Activated CD8-positive, alpha-beta memory T cell treated with anti-CD3 and anti-CD28 coated beads, Interleukin-2, amount 10 ng/mL, durations not matched to agents 7 days and 5 days (primary cell): ENCODE measurements at regions not wholly inside any gene's neighbourhood (a gene's known extent, or its start where the extent isn't known, plus 50 kb on each side); places are given as distances from the start of the nearest gene placed in this dataset.

Source experiments
- ATAC-seq: fragments of 150-1000 bp; cut with Tn5 transposase; one replicate; pipeline ENCODE4 v1.10.0; 2021; ENCODE audit warnings: moderate library complexity
- CTCF ChIA-PET: fragments of 350-600 bp; sonication (Branson Sonifier 250); formaldehyde crosslinking; loops from one replicate; lab custom pipeline; 2021; ENCODE audit warnings: antibody characterized with exemption; lab: Charles Lee
- DNase-seq: peaks from one replicate; pipeline ENCODE4 v3.0.0-alpha.2; 2020
- H3K27ac Mint-ChIP-seq: one replicate; pipeline ENCODE4 v1.8.0; 2021; ENCODE audit warnings: mild to moderate bottlenecking, mixed read lengths
- H3K27me3 Mint-ChIP-seq: one replicate; pipeline ENCODE4 v1.8.0; 2021; ENCODE audit warnings: mixed read lengths
- H3K36me3 Mint-ChIP-seq: one replicate; pipeline ENCODE4 v1.8.0; 2021; ENCODE audit warnings: mild to moderate bottlenecking, mixed read lengths
- H3K4me1 Mint-ChIP-seq: one replicate; pipeline ENCODE4 v1.8.0; 2021; ENCODE audit warnings: mixed read lengths
- H3K4me3 Mint-ChIP-seq: one replicate; pipeline ENCODE4 v1.8.0; 2021; ENCODE audit warnings: mild to moderate bottlenecking, moderate library complexity, mixed read lengths
- H3K9me3 Mint-ChIP-seq: one replicate; pipeline ENCODE4 v1.8.0; 2022; ENCODE audit warnings: low read depth, mixed read lengths

GRCh38 chr11:109788948-109789490 lies 304.2 kb upstream of the ZC3H12C start:
- CTCF ChIA-PET: no interaction called here
- H3K36me3 Mint-ChIP-seq: no peaks in the 10 kb centered on the region
- no peak overlapping the region for H3K4me3 Mint-ChIP-seq
- no peaks in the 10 kb centered on the region for H3K9me3 Mint-ChIP-seq
- ATAC-seq (no peak), DNase-seq (no peak)
- no peaks in the 10 kb centered on the region for H3K4me1 Mint-ChIP-seq
- no peak overlapping the region for H3K27ac Mint-ChIP-seq
- no peaks in the 10 kb centered on the region for H3K27me3 Mint-ChIP-seq

GRCh38 chr11:109789901-109790300 lies 303.3 kb upstream of the ZC3H12C start:
- Mint-ChIP-seq H3K4me1 (no peaks in the 10 kb centered on the region), H3K27me3 (no peaks in the 10 kb centered on the region), H3K27ac (no peak overlapping the region), H3K4me3 (no peak overlapping the region), H3K9me3 (no peaks in the 10 kb centered on the region), H3K36me3 (no peaks in the 10 kb centered on the region)
- ATAC-seq (no peak), DNase-seq (no peak)
- CTCF ChIA-PET: no interaction called here

- H3K9me3 Mint-ChIP-seq: no peaks in the 10 kb centered on the region
- no peak overlapping the region for H3K27ac Mint-ChIP-seq
- DNase-seq: no peak
- CTCF ChIA-PET: no interaction called here
- no peaks in the 10 kb centered on the region for H3K27me3 Mint-ChIP-seq
- no peaks in the 10 kb centered on the region for H3K36me3 Mint-ChIP-seq
- no peaks in the 10 kb centered on the region for H3K4me1 Mint-ChIP-seq
- ATAC-seq: no peak
- no peak overlapping the region for H3K4me3 Mint-ChIP-seq
Measured at GRCh38 chr11:109791337-109791736, 301.9 kb upstream of the ZC3H12C start.

DNA sequence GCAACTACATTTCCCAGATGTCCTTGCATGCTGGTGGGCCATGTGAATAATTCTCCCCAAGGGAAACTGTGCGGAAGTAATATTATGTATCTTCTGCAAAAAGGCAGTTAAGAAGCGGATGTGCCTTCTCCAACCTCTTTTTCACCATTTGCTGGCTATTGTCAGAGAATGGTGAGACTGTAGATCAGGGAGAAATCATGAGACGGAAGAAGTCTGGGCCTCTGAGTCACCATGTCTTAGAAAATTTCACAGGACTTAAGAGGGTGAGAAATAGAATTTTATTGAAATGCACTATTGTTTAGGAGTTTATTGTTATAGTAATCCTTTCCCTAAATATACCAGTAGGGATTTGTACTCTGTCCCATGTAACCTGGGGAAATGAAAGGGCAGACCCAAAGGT lies 298.7 kb upstream of the ZC3H12C start:
- ATAC-seq: no peak
- CTCF ChIA-PET: no interaction called here
- H3K27ac Mint-ChIP-seq: no peak overlapping the region
- DNase-seq: no peak
- H3K4me1 Mint-ChIP-seq: no peaks in the 10 kb centered on the region
- no peaks in the 10 kb centered on the region for H3K27me3 Mint-ChIP-seq
- H3K36me3 Mint-ChIP-seq: no peaks in the 10 kb centered on the region
- no peaks in the 10 kb centered on the region for H3K9me3 Mint-ChIP-seq
- no peak overlapping the region for H3K4me3 Mint-ChIP-seq

GRCh38 chr11:109795234-109795633 lies 298.0 kb upstream of the ZC3H12C start:
- H3K4me1 Mint-ChIP-seq: no peaks in the 10 kb centered on the region
- DNase-seq (no peak), ATAC-seq (no peak)
- H3K9me3 Mint-ChIP-seq: no peaks in the 10 kb centered on the region
- no peaks in the 10 kb centered on the region for H3K36me3 Mint-ChIP-seq
- H3K27me3 Mint-ChIP-seq: no peaks in the 10 kb centered on the region
- H3K4me3 Mint-ChIP-seq: no peak overlapping the region
- CTCF ChIA-PET: no interaction called here
- no peak overlapping the region for H3K27ac Mint-ChIP-seq

- DNase-seq (no peak), ATAC-seq (no peak)
- Mint-ChIP-seq H3K4me3 (no peak overlapping the region), H3K36me3 (no peaks in the 10 kb centered on the region), H3K9me3 (no peaks in the 10 kb centered on the region), H3K4me1 (no peaks in the 10 kb centered on the region), H3K27ac (no peak overlapping the region), H3K27me3 (no peaks in the 10 kb centered on the region)
- CTCF ChIA-PET: no interaction called here
Measured at GRCh38 chr11:109796253-109796652, 296.9 kb upstream of the ZC3H12C start.

DNA sequence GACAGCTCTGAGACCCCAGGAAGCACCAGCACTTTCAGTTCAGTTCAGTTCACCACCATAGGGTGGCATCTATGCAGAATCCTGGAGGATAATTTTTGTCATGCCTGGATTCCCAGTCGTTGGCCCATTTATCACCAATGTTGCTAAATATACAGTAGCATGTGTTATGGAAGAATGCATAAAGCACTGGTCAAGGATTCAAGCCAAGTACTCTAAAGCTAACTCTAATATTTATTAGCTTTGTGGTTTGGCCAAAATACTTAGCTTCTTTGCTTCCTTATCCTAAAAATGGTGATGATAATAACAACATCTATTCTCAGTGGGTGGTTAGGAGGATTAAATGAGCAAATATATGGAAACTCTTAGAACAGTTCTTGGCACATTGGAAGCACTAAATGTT lies 294.7 kb upstream of the ZC3H12C start:
- ATAC-seq (no peak), DNase-seq (no peak)
- Mint-ChIP-seq H3K4me3 (no peak overlapping the region), H3K27me3 (no peaks in the 10 kb centered on the region), H3K9me3 (no peaks in the 10 kb centered on the region), H3K4me1 (no peaks in the 10 kb centered on the region), H3K27ac (no peak overlapping the region), H3K36me3 (no peaks in the 10 kb centered on the region)
- CTCF ChIA-PET: no interaction called here

DNA sequence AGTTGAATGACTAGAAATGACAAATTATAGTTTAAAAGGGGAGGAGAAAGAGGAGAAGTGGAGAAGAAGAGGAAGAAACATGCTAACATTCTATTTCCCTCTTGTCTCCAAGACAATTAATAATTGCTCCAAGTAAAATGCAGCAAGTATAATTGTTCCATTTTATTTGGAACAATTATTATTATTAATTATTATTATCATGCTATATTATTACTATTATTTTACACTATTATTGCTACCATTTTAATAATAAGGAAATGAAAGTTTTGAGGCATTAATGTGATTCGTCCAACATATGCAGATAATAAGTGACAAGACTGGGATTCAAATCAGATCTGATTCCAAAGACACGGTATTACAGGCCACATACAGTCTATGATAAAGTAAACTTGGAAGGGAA lies 293.6 kb upstream of the ZC3H12C start:
- no peaks in the 10 kb centered on the region for H3K4me1 Mint-ChIP-seq

DNA sequence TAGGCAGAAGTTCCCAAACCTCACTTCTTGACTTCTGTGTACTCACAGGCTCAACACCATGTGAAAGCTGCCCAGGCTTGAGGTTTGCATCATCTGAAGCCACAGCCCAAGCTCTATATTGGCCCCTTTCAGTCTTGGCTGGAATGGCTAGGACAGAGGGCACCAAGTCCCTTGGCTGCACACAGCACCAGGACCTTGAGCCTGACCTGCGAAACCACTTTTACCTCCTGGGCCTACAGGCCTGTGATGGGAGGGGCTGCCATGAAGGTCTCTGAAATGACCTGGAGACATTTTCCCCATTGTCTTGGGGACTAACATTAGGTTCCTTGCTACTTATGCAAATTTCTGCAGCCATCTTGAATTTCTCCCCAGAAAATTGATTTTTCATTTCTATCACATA lies 288.3 kb upstream of the ZC3H12C start:
- H3K27me3 Mint-ChIP-seq: no peaks in the 10 kb centered on the region
- no peak overlapping the region for H3K27ac Mint-ChIP-seq
- H3K9me3 Mint-ChIP-seq: peaks cover 6% of the 10 kb centered on the region
- no peak overlapping the region for H3K4me3 Mint-ChIP-seq
- no peak for ATAC-seq
- H3K4me1 Mint-ChIP-seq: no peaks in the 10 kb centered on the region
- CTCF ChIA-PET: no interaction called here
- no peaks in the 10 kb centered on the region for H3K36me3 Mint-ChIP-seq
- no peak for DNase-seq

More for the DNA sequence above, 293.6 kb upstream of the ZC3H12C start:
- H3K36me3 Mint-ChIP-seq: no peaks in the 10 kb centered on the region
- H3K4me3 Mint-ChIP-seq: no peak overlapping the region
- H3K27ac Mint-ChIP-seq: no peak overlapping the region
- H3K27me3 Mint-ChIP-seq: no peaks in the 10 kb centered on the region
- CTCF ChIA-PET: no interaction called here
- peaks cover 2% of the 10 kb centered on the region for H3K9me3 Mint-ChIP-seq
- no peak for DNase-seq
- ATAC-seq: no peak

DNA sequence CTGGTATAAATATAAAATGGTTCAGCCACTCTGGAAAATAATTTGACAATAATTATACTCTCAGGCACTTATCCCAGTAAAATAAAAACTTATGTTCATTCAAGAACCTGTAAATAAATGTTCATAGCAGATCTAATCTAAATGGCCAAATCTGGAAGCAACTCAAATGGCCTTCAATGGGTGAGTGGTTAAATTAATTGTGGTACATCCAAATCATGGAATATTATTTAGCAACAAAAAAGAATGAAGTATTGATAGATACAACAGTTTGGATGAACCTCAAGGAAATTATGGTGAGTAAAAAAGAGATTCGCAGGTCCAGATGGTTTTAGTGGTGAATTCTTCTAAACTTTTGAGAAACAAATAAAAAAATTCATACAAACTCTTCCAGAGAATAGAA lies 287.0 kb upstream of the ZC3H12C start:
- no peak for ATAC-seq

GRCh38 chr11:109808569-109808968 lies 284.6 kb upstream of the ZC3H12C start:
- Mint-ChIP-seq H3K9me3 (peaks cover 6% of the 10 kb centered on the region), H3K36me3 (no peaks in the 10 kb centered on the region), H3K4me3 (no peak overlapping the region), H3K4me1 (no peaks in the 10 kb centered on the region), H3K27ac (no peak overlapping the region), H3K27me3 (no peaks in the 10 kb centered on the region)
- CTCF ChIA-PET: no interaction called here
- DNase-seq (no peak), ATAC-seq (no peak)

More for the DNA sequence above, 287.0 kb upstream of the ZC3H12C start:
- H3K4me1 Mint-ChIP-seq: no peaks in the 10 kb centered on the region
- no peak overlapping the region for H3K27ac Mint-ChIP-seq
- CTCF ChIA-PET: no interaction called here
- no peak overlapping the region for H3K4me3 Mint-ChIP-seq
- H3K27me3 Mint-ChIP-seq: no peaks in the 10 kb centered on the region
- H3K36me3 Mint-ChIP-seq: no peaks in the 10 kb centered on the region
- peaks cover 6% of the 10 kb centered on the region for H3K9me3 Mint-ChIP-seq
- DNase-seq: no peak

DNA sequence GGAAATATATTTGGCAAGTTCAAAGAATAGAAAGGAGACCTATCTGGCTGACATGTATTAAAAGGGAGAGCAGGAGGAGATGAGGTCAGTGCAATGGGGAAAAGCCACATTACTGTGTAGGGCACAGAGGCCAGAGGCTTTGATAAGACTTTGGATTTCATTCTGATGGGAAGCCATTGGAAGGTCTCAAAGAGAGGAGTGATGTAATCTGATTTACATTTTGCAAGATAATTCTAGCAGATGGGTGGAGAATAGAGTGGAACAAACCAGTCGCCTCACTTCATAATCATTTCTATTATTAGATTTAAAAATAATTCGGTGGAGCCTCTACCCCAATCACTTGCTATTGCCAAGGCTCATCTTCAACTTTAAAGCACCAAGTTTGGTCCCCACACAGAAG lies 278.4 kb upstream of the ZC3H12C start:
- ATAC-seq (no peak), DNase-seq (no peak)
- Mint-ChIP-seq H3K27me3 (no peaks in the 10 kb centered on the region), H3K36me3 (no peaks in the 10 kb centered on the region), H3K4me3 (no peak overlapping the region), H3K27ac (no peak overlapping the region), H3K4me1 (peaks cover 2% of the 10 kb centered on the region), H3K9me3 (no peaks in the 10 kb centered on the region)
- CTCF ChIA-PET: no interaction called here

GRCh38 chr11:109815500-109816150 lies 277.6 kb upstream of the ZC3H12C start:
- H3K27ac Mint-ChIP-seq: no peak overlapping the region
- no peaks in the 10 kb centered on the region for H3K36me3 Mint-ChIP-seq
- peaks cover 2% of the 10 kb centered on the region for H3K4me1 Mint-ChIP-seq
- ATAC-seq (no peak), DNase-seq (no peak)
- no peaks in the 10 kb centered on the region for H3K27me3 Mint-ChIP-seq
- CTCF ChIA-PET: no interaction called here
- H3K4me3 Mint-ChIP-seq: no peak overlapping the region
- H3K9me3 Mint-ChIP-seq: no peaks in the 10 kb centered on the region

GRCh38 chr11:109818290-109818689 lies 274.9 kb upstream of the ZC3H12C start:
- Mint-ChIP-seq H3K27ac (no peak overlapping the region), H3K4me1 (peaks cover 2% of the 10 kb centered on the region)

More at GRCh38 chr11:109818290-109818689, 274.9 kb upstream of the ZC3H12C start:
- Mint-ChIP-seq H3K9me3 (no peaks in the 10 kb centered on the region), H3K27me3 (peaks cover 2% of the 10 kb centered on the region), H3K4me3 (no peak overlapping the region), H3K36me3 (no peaks in the 10 kb centered on the region)
- ATAC-seq (peak; percentile 30), DNase-seq (no peak)
- CTCF ChIA-PET: no interaction called here
